SK-N-SH treated with all-trans-retinoic acid at 6 μM for 48 hours (cell line): ENCODE measurements at regions not wholly inside any gene's neighbourhood (a gene's known extent, or its start where the extent isn't known, plus 50 kb on each side); places are given as distances from the start of the nearest gene placed in this dataset.

Experiments
- CREB5 ChIP-seq: fragments of 250-450 bp; sonication (Bioruptor Pico); IDR thresholded peaks from 2 replicates; pipeline ENCODE4 v1.5.1; 2020; ENCODE audit warnings: low read depth, mild to moderate bottlenecking, moderate library complexity
- PPARA ChIP-seq: fragments of 250-450 bp; sonication (Bioruptor Pico); IDR thresholded peaks from 2 replicates; pipeline ENCODE4 v1.5.0; 2020; ENCODE audit warnings: mild to moderate bottlenecking, borderline replicate concordance
- RARB ChIP-seq: fragments of 250-450 bp; sonication (Bioruptor Pico); IDR thresholded peaks from 2 replicates; pipeline ENCODE4 v1.8.0; 2021; ENCODE audit warnings: mild to moderate bottlenecking, moderate library complexity

GRCh38 chr7:26515314-26515842, 223.7 kb downstream of the SNX10 start:
- TF ChIP-seq RARB (CRISPR knock-in tag) (no peak), PPARA (CRISPR knock-in tag) (no peak), CREB5 (CRISPR knock-in tag) (no peak)
